IMR-90 (cell line): ENCODE measurements at regions not wholly inside any gene's neighbourhood (a gene's known extent, or its start where the extent isn't known, plus 50 kb on each side); places are given as distances from the start of the nearest gene placed in this dataset.

Experiments
- ATAC-seq: fragments of 200-7000 bp; cut with Tn5 transposase; 2 replicates; pipeline ENCODE4 v1.9.1; 2020; ENCODE audit warnings: low read depth, mild to moderate bottlenecking, moderate library complexity
- BruUV-seq: library from RNA; stranded (reverse); fragments of 400-500 nt; replicated peaks from 2 replicates; lab custom pipeline; 2021; lab: Mats Ljungman, UMichigan
- CTCF ChIA-PET: fragments of 300-600 bp; formaldehyde crosslinking; extraction: SDS; loops from one replicate; lab custom pipeline; 2021; ENCODE audit warnings: antibody characterized with exemption; lab: Yijun Ruan, JAX
- POLR2A ChIA-PET: fragments of 300-600 bp; sonication (Branson Sonifier 250); formaldehyde crosslinking; loops from one replicate; lab custom pipeline; 2022; ENCODE audit warnings: antibody characterized with exemption; ENCODE audit not compliant: unreplicated experiment; lab: Charles Lee
- DNase-seq: peaks from one replicate; pipeline ENCODE4 v3.0.0; 2013
- H2AFZ ChIP-seq: replicated peaks from 2 replicates; pipeline ENCODE3; 2013; ENCODE audit warnings: low read length, mild to moderate bottlenecking; ENCODE audit not compliant: poor library complexity
- H2AK5ac ChIP-seq: 2 replicates; pipeline ENCODE4 v1.6.1; 2013; ENCODE audit warnings: low read depth, low read length, inconsistent platforms
- H2AK9ac ChIP-seq: replicated peaks from 2 replicates; pipeline ENCODE3; 2013; ENCODE audit warnings: mild to moderate bottlenecking, low read depth, low read length, moderate library complexity; ENCODE audit not compliant: poor library complexity
- H2BK120ac ChIP-seq: 2 replicates; pipeline ENCODE4 v1.6.1; 2013; ENCODE audit warnings: low read depth, low read length, inconsistent platforms
- H2BK15ac ChIP-seq: 3 replicates; pipeline ENCODE4 v1.6.1; 2013; ENCODE audit warnings: low read depth, low read length, inconsistent platforms
- H2BK20ac ChIP-seq: 2 replicates; pipeline ENCODE4 v1.6.1; 2013; ENCODE audit warnings: low read depth, mild to moderate bottlenecking, inconsistent platforms, low read length, moderate library complexity
- H2BK5ac ChIP-seq: 2 replicates; pipeline ENCODE4 v1.6.1; 2013; ENCODE audit warnings: mild to moderate bottlenecking, low read depth, low read length, inconsistent platforms; ENCODE audit not compliant: poor library complexity, severe bottlenecking
- H3K14ac ChIP-seq: replicated peaks from 2 replicates; pipeline ENCODE4 v1.6.1; 2013; ENCODE audit warnings: low read depth, low read length, inconsistent platforms
- H3K18ac ChIP-seq: 2 replicates; pipeline ENCODE4 v1.6.1; 2013; ENCODE audit warnings: low read depth, low read length, control low read depth
- H3K23ac ChIP-seq: 2 replicates; pipeline ENCODE4 v1.6.1; 2013; ENCODE audit warnings: low read depth, low read length, inconsistent platforms
- H3K27ac ChIP-seq: 2 replicates; pipeline ENCODE4 v1.5.1; 2013; ENCODE audit warnings: mild to moderate bottlenecking, control low read depth, low read length; ENCODE audit not compliant: insufficient read depth
- H3K27me3 ChIP-seq: 2 replicates; pipeline ENCODE4 v1.6.1; 2013; ENCODE audit warnings: low read length; ENCODE audit not compliant: control insufficient read depth, insufficient read depth
- H3K36me3 ChIP-seq: 2 replicates; pipeline ENCODE4 v1.6.1; 2013; ENCODE audit warnings: low read length, mixed read lengths; ENCODE audit not compliant: control insufficient read depth, insufficient read depth
- H3K4ac ChIP-seq: 2 replicates; pipeline ENCODE4 v1.6.1; 2013; ENCODE audit warnings: low read depth, low read length, inconsistent platforms
- H3K4me1 ChIP-seq: 2 replicates; pipeline ENCODE4 v1.6.1; 2013; ENCODE audit warnings: low read length, mixed read lengths; ENCODE audit not compliant: control insufficient read depth, insufficient read depth
- H3K4me2 ChIP-seq: 2 replicates; pipeline ENCODE4 v1.6.1; 2013; ENCODE audit warnings: low read depth, mild to moderate bottlenecking, control low read depth, low read length, moderate library complexity
- H3K4me3 ChIP-seq: 2 replicates; pipeline ENCODE4 v1.5.1; 2013; ENCODE audit warnings: low read depth, mild to moderate bottlenecking, control low read depth, low read length, moderate library complexity; ENCODE audit not compliant: insufficient read depth
- H3K56ac ChIP-seq: 2 replicates; pipeline ENCODE4 v1.6.1; 2013; ENCODE audit warnings: low read length, inconsistent platforms; ENCODE audit not compliant: insufficient read depth; ENCODE audit errors: extremely low read depth
- H3K79me1 ChIP-seq, 2 experiments: 2 replicates each; pipeline ENCODE4 v1.6.1; 2013; ENCODE audit warnings: low read length in 2 of 2, inconsistent platforms in 1 of 2, low read depth in 1 of 2
- H3K9ac ChIP-seq: 2 replicates; pipeline ENCODE4 v1.6.1; 2013; ENCODE audit warnings: low read depth, low read length, control low read depth
- H3K9me1 ChIP-seq: 2 replicates; pipeline ENCODE4 v1.6.1; 2013; ENCODE audit warnings: low read length, inconsistent platforms; ENCODE audit not compliant: insufficient read depth
- H3K9me3 ChIP-seq: 2 replicates; pipeline ENCODE4 v1.6.1; 2013; ENCODE audit warnings: low read length; ENCODE audit not compliant: control insufficient read depth, insufficient read depth
- H4K20me1 ChIP-seq: 2 replicates; pipeline ENCODE4 v1.6.1; 2013; ENCODE audit warnings: low read length, inconsistent platforms; ENCODE audit not compliant: insufficient read depth
- H4K5ac ChIP-seq: 2 replicates; pipeline ENCODE4 v1.6.1; 2013; ENCODE audit warnings: mild to moderate bottlenecking, low read depth, low read length, control low read depth
- H4K8ac ChIP-seq, 2 experiments: 2 replicates each; pipeline ENCODE4 v1.6.1; 2013; ENCODE audit warnings: low read depth in 2 of 2, low read length in 2 of 2, control low read depth in 1 of 2, inconsistent platforms in 1 of 2
- H4K91ac ChIP-seq: 2 replicates; pipeline ENCODE4 v1.6.1; 2013; ENCODE audit warnings: low read depth, low read length, inconsistent platforms; ENCODE audit not compliant: insufficient read depth
- CTCF ChIP-seq: conservative IDR thresholded peaks from 2 replicates; pipeline ENCODE4 v1.5.1; 2012; ENCODE audit warnings: mild to moderate bottlenecking, low read depth, low read length, improper control_type of control experiment
- WGBS, 2 experiments: methylation state at CpG; one replicate each; pipeline versions ENCODE4 v1.1.5 to v1.1.7; 2013; ENCODE audit warnings: missing lambda C conversion rate in 2 of 2; ENCODE audit not compliant: insufficient read length in 1 of 2; ENCODE audit errors: extremely low coverage in 2 of 2; 5-methylcytosine and 5-hydroxymethylcytosine counted together
- dilution Hi-C: fragments of 300-500 bp; cut with HindIII; formaldehyde crosslinking; loops from one replicate; pipeline ENCODE4 v1.14.3; 2018; ENCODE audit warnings: low sequenced_read_pairs; ENCODE audit not compliant: unreplicated experiment
- in situ Hi-C: fragments of 300-500 bp; cut with MboI; formaldehyde crosslinking; loops from 3 replicates; pipeline ENCODE4 v1.14.3; 2019; ENCODE audit warnings: low sequenced_read_pairs, inconsistent platforms, mixed read lengths
- intact Hi-C: fragments of 100-400 bp; cut with micrococcal nuclease; formaldehyde crosslinking; loops from 2 replicates; pipeline ENCODE4 v1.10.0; 2022

- Histone ChIP-seq H3K4me2 (no peak overlapping the region), H3K4me1 (no peaks in the 10 kb centered on the region), H2AK5ac (no peak overlapping the region), H2AK9ac (no peak overlapping the region), H3K23ac (no peak overlapping the region), H3K27ac (no peak overlapping the region), H2BK120ac (no peak overlapping the region), H3K56ac (no peak overlapping the region), H3K36me3 (no peaks in the 10 kb centered on the region), H3K14ac (no peak overlapping the region), H4K8ac (no peak overlapping the region), H2BK15ac (no peak overlapping the region), H3K4ac (no peak overlapping the region), H3K9me3 (peaks cover 7% of the 10 kb centered on the region; the same call in 1 of the 2 replicates), H2AFZ (no peak overlapping the region), H4K20me1 (no peaks in the 10 kb centered on the region), H3K4me3 (no peak overlapping the region), H4K5ac (no peak overlapping the region), H2BK20ac (no peak overlapping the region), H3K27me3 (no peaks in the 10 kb centered on the region), H3K18ac (no peak overlapping the region), H3K9ac (no peak overlapping the region), H2BK5ac (no peak overlapping the region), H3K9me1 (no peaks in the 10 kb centered on the region), H4K91ac (no peak overlapping the region), H3K79me1 (no peaks in the 10 kb centered on the region)
- BruUV-seq, result no TSS peak
- ATAC-seq (no peak), DNase-seq (no peak)
- dilution Hi-C loops, result no loop called here
- in situ Hi-C loops, result no loop called here
- no peak for TF ChIP-seq CTCF
- 35% methylated on average over 5 of the region's 11 CpGs; no CpG with 5 or more reads in 1 of the 2 experiments for WGBS, 2 experiments
- intact Hi-C loops, result no loop called here
- CTCF ChIA-PET, result no interaction called here
- POLR2A ChIA-PET, result no interaction called here
Measured at GRCh38 chr12:34142430-34142829, 120.1 kb downstream of the ALG10 start.
